ENCODE measurements at regions not wholly inside any gene's neighbourhood (a gene's known extent, or its start where the extent isn't known, plus 50 kb on each side); places are given as distances from the start of the nearest gene placed in this dataset.

- TF ChIP-seq NFIC (IDR thresholded peaks at IDR 0.05) (no peak), USF1 (IDR thresholded peaks at IDR 0.05) (no peak), CEBPB (IDR thresholded peaks at IDR 0.05) (no peak), TCF12 (IDR thresholded peaks at IDR 0.05; ENCODE audit: low read depth) (no peak), REST (IDR thresholded peaks at IDR 0.05; ENCODE audit: low read depth) (no peak)
These were observed 521.0 kb upstream of the EPHA7 start for GRCh38 chr6:93940381-93940780.

GRCh38 chr6:93932175-93932574 lies 512.8 kb upstream of the EPHA7 start:
- TF ChIP-seq EP300 (IDR thresholded peaks at IDR 0.05; ENCODE audit: borderline replicate concordance) (no peak), EGR1 (IDR thresholded peaks at IDR 0.05) (no peak), MAX (IDR thresholded peaks at IDR 0.05) (no peak), RAD21 (IDR thresholded peaks at IDR 0.05; ENCODE audit: low read depth) (no peak), CREB1 (IDR thresholded peaks at IDR 0.05; ENCODE audit: low read depth) (no peak), TCF12 (IDR thresholded peaks at IDR 0.05; ENCODE audit: low read depth) (no peak), TAF1 (IDR thresholded peaks at IDR 0.05; ENCODE audit: low read depth) (no peak), ZBTB7A (IDR thresholded peaks at IDR 0.05; ENCODE audit: low read depth) (no peak), FOXM1 (IDR thresholded peaks at IDR 0.05; ENCODE audit: borderline replicate concordance, low read depth) (no peak), NFIC (IDR thresholded peaks at IDR 0.05) (no peak), REST (IDR thresholded peaks at IDR 0.05; ENCODE audit: low read depth) (no peak), USF1 (IDR thresholded peaks at IDR 0.05) (no peak), YY1 (IDR thresholded peaks at IDR 0.05; ENCODE audit: low read depth) (no peak), CEBPB (IDR thresholded peaks at IDR 0.05) (no peak), TEAD4 (IDR thresholded peaks at IDR 0.05) (no peak)

GRCh38 chr6:93927731-93928130 lies 508.4 kb upstream of the EPHA7 start:
- no peak for TF ChIP-seq MAX (IDR thresholded peaks at IDR 0.05)
- TF ChIP-seq ZBTB7A (IDR thresholded peaks at IDR 0.05; ENCODE audit: low read depth), result no peak
- TF ChIP-seq YY1 (IDR thresholded peaks at IDR 0.05; ENCODE audit: low read depth), result no peak

GRCh38 chr6:93919365-93919764 lies 500.0 kb upstream of the EPHA7 start:
- TF ChIP-seq REST (IDR thresholded peaks at IDR 0.05; ENCODE audit: low read depth) (no peak), EP300 (IDR thresholded peaks at IDR 0.05; ENCODE audit: borderline replicate concordance) (no peak), RAD21 (IDR thresholded peaks at IDR 0.05; ENCODE audit: low read depth) (no peak), EGR1 (IDR thresholded peaks at IDR 0.05) (no peak), NFIC (IDR thresholded peaks at IDR 0.05) (no peak), YY1 (IDR thresholded peaks at IDR 0.05; ENCODE audit: low read depth) (no peak), TEAD4 (IDR thresholded peaks at IDR 0.05) (no peak), CREB1 (IDR thresholded peaks at IDR 0.05; ENCODE audit: low read depth) (no peak)

GRCh38 chr6:93918258-93918657 lies 498.9 kb upstream of the EPHA7 start:
- no peak for TF ChIP-seq USF1 (IDR thresholded peaks at IDR 0.05)
- TF ChIP-seq TEAD4 (IDR thresholded peaks at IDR 0.05), result no peak
- TF ChIP-seq FOXM1 (IDR thresholded peaks at IDR 0.05; ENCODE audit: borderline replicate concordance, low read depth), result no peak
- TF ChIP-seq TCF12 (IDR thresholded peaks at IDR 0.05; ENCODE audit: low read depth), result no peak
- TF ChIP-seq EGR1 (IDR thresholded peaks at IDR 0.05), result no peak
- no peak for TF ChIP-seq REST (IDR thresholded peaks at IDR 0.05; ENCODE audit: low read depth)
- TF ChIP-seq CREB1 (IDR thresholded peaks at IDR 0.05; ENCODE audit: low read depth), result no peak
- no peak for TF ChIP-seq MAX (IDR thresholded peaks at IDR 0.05)
- TF ChIP-seq TAF1 (IDR thresholded peaks at IDR 0.05; ENCODE audit: low read depth), result no peak
- TF ChIP-seq EP300 (IDR thresholded peaks at IDR 0.05; ENCODE audit: borderline replicate concordance), result no peak
- TF ChIP-seq ZBTB7A (IDR thresholded peaks at IDR 0.05; ENCODE audit: low read depth), result no peak
- no peak for TF ChIP-seq YY1 (IDR thresholded peaks at IDR 0.05; ENCODE audit: low read depth)
- TF ChIP-seq CEBPB (IDR thresholded peaks at IDR 0.05), result no peak
- no peak for TF ChIP-seq RAD21 (IDR thresholded peaks at IDR 0.05; ENCODE audit: low read depth)
- no peak for TF ChIP-seq NFIC (IDR thresholded peaks at IDR 0.05)
